Jurkat, Clone E6-1 (cell line): ENCODE measurements at regions not wholly inside any gene's neighbourhood (a gene's known extent, or its start where the extent isn't known, plus 50 kb on each side); places are given as distances from the start of the nearest gene placed in this dataset.
"Not testable (repeated sequence)": the region's sequence is repeated elsewhere in the genome, so short reads cannot be mapped to it uniquely, and the experiment has no call there.

Source experiments
- DNase-seq: peaks from one replicate; pipeline ENCODE4 v3.0.0-alpha.2; 2011; ENCODE audit warnings: low read depth, low spot score
- H3K4me3 ChIP-seq: 2 replicates; pipeline ENCODE4 v1.5.1; 2011; ENCODE audit warnings: mild to moderate bottlenecking, low read length, control low read depth, moderate library complexity

- no peak for DNase-seq
- no peak overlapping the region for H3K4me3 ChIP-seq
Observed at GRCh38 chr7:43041105-43041504, 71.3 kb upstream of the HECW1 start.

GRCh38 chr7:43041724-43042123 lies 70.7 kb upstream of the HECW1 start:
- no peak overlapping the region for H3K4me3 ChIP-seq
- no peak for DNase-seq

GRCh38 chr7:43042302-43042701 lies 70.1 kb upstream of the HECW1 start:
- no peak overlapping the region for H3K4me3 ChIP-seq
- DNase-seq = no peak

GRCh38 chr7:43044511-43044910 lies 67.9 kb upstream of the HECW1 start:
- no peak overlapping the region for H3K4me3 ChIP-seq
- no peak for DNase-seq

GRCh38 chr7:43054052-43054722 lies 58.3 kb upstream of the HECW1 start:
- H3K4me3 ChIP-seq = no peak overlapping the region
- DNase-seq = no peak

GRCh38 chr7:43057141-43057540 lies 55.3 kb upstream of the HECW1 start:
- H3K4me3 ChIP-seq = no peak overlapping the region
- DNase-seq = no peak

GRCh38 chr7:43058271-43059066 lies 54.0 kb upstream of the HECW1 start:
- H3K4me3 ChIP-seq = no peak overlapping the region
- DNase-seq = no peak

GRCh38 chr7:43059067-43059600 lies 53.3 kb upstream of the HECW1 start:
- not testable (repeated sequence) for H3K4me3 ChIP-seq, DNase-seq
